Endothelial cell of umbilical vein (primary cell): ENCODE measurements at regions not wholly inside any gene's neighbourhood (a gene's known extent, or its start where the extent isn't known, plus 50 kb on each side); places are given as distances from the start of the nearest gene placed in this dataset.

Source experiments
- BruUV-seq: library from RNA; stranded (reverse); fragments of 400-500 nt; replicated peaks from 2 replicates; lab custom pipeline; 2021; lab: Mats Ljungman, UMichigan
- CTCF ChIA-PET: fragments of 300-600, 350-600 bp; sonication (Branson Sonifier 250); formaldehyde crosslinking; loops from one replicate; lab custom pipeline; 2021; ENCODE audit warnings: antibody characterized with exemption, inconsistent platforms; lab: Charles Lee
- POLR2A ChIA-PET: fragments of 300-600, 350-600 bp; sonication (Branson Sonifier 250); formaldehyde crosslinking; loops from one replicate; lab custom pipeline; 2021; ENCODE audit warnings: antibody characterized with exemption, inconsistent platforms; lab: Charles Lee
- DNase-seq: peaks from one replicate; pipeline ENCODE4 v3.0.0-alpha.2; 2011; ENCODE audit warnings: low read depth, low spot score
- FAIRE-seq: peaks from 2 replicates; lab custom pipeline; 2011; peaks lifted over from hg19 to GRCh38; lab: Jason Lieb, UNC
- H2AFZ ChIP-seq: 2 replicates; pipeline ENCODE4 v1.6.0; 2012; ENCODE audit warnings: low read depth, low read length, control low read depth, inconsistent platforms
- H3K27ac ChIP-seq: 2 replicates; pipeline ENCODE4 v1.5.1; 2011; ENCODE audit warnings: low read depth, mild to moderate bottlenecking, control low read depth, low read length, moderate library complexity; ENCODE audit not compliant: insufficient read depth
- H3K27me3 ChIP-seq, 2 experiments: 2 replicates each; pipeline versions ENCODE4 v1.6.0 to v1.6.1; 2011; ENCODE audit warnings: low read length in 2 of 2, mixed read lengths in 1 of 2; ENCODE audit not compliant: control insufficient read depth in 2 of 2, insufficient read depth in 2 of 2
- H3K36me3 ChIP-seq, 2 experiments: 2 replicates in 1 of 2; 3 replicates in 1 of 2; pipeline ENCODE4 v1.5.1; 2011; ENCODE audit warnings: low read length in 2 of 2, mild to moderate bottlenecking in 1 of 2, moderate library complexity in 1 of 2; ENCODE audit not compliant: control insufficient read depth in 2 of 2, insufficient read depth in 2 of 2; ENCODE audit errors: extremely low read depth in 1 of 2
- H3K4me1 ChIP-seq: 3 replicates; pipeline ENCODE4 v1.5.1; 2011; ENCODE audit warnings: mild to moderate bottlenecking, low read length; ENCODE audit not compliant: control insufficient read depth, insufficient read depth; ENCODE audit errors: extremely low read depth
- H3K4me2 ChIP-seq: 2 replicates; pipeline ENCODE4 v1.6.1; 2011; ENCODE audit warnings: low read length, control low read depth, mixed read lengths; ENCODE audit not compliant: insufficient read depth
- H3K4me3 ChIP-seq, 3 experiments: fragments of 200-600 bp in 1 of 3; sonication (generic), shearing (Covaris generic) in 1 of 3; replicated peaks in 1 of 3; 2 replicates each; pipeline ENCODE4 v1.5.1; 2011 to 2016; ENCODE audit warnings: control low read depth in 3 of 3, low read length in 3 of 3, mild to moderate bottlenecking in 2 of 3, inconsistent platforms in 1 of 3, low read depth in 1 of 3, moderate library complexity in 1 of 3; ENCODE audit not compliant: insufficient read depth in 1 of 3
- H3K79me2 ChIP-seq: 2 replicates; pipeline ENCODE4 v1.6.0; 2012; ENCODE audit warnings: low read length, inconsistent platforms; ENCODE audit not compliant: control insufficient read depth, insufficient read depth
- H3K9ac ChIP-seq: replicated peaks from 2 replicates; pipeline ENCODE3; 2011; ENCODE audit warnings: low read length, control low read depth; ENCODE audit not compliant: insufficient read depth; ENCODE audit errors: extremely low read depth
- H3K9me1 ChIP-seq: replicated peaks from 3 replicates; pipeline ENCODE4 v1.6.0; 2011; ENCODE audit warnings: mild to moderate bottlenecking, low read length; ENCODE audit not compliant: control insufficient read depth, insufficient read depth; ENCODE audit errors: extremely low read depth
- H3K9me3 ChIP-seq: replicated peaks from 2 replicates; pipeline ENCODE4 v1.5.1; 2012; ENCODE audit warnings: low read length, inconsistent platforms; ENCODE audit not compliant: control insufficient read depth, insufficient read depth
- H4K20me1 ChIP-seq: replicated peaks from 2 replicates; pipeline ENCODE3; 2011; ENCODE audit warnings: mild to moderate bottlenecking, low read length; ENCODE audit not compliant: control insufficient read depth, insufficient read depth; ENCODE audit errors: extremely low read depth
- CTCF ChIP-seq, 2 donors: IDR thresholded peaks; 1 replicate in 1 of 2; 2 replicates in 1 of 2; pipeline ENCODE4 v1.5.1; 2011; ENCODE audit warnings: low read length in 2 of 2, mild to moderate bottlenecking in 2 of 2, moderate library complexity in 2 of 2, control low read depth in 1 of 2, inconsistent platforms in 1 of 2, low read depth in 1 of 2; ENCODE audit not compliant: insufficient read depth in 1 of 2; ENCODE audit errors: extremely low read depth in 1 of 2
- EZH2 ChIP-seq: IDR thresholded peaks from 2 replicates; pipeline ENCODE4 v1.6.1; 2012; ENCODE audit warnings: borderline replicate concordance, low read depth, mild to moderate bottlenecking, moderate library complexity, low read length, inconsistent platforms; ENCODE audit not compliant: severe bottlenecking
- FOS ChIP-seq: IDR thresholded peaks from 2 replicates; pipeline ENCODE4 v1.6.1; 2011; ENCODE audit warnings: mild to moderate bottlenecking, low read length, moderate library complexity, borderline replicate concordance; ENCODE audit not compliant: insufficient read depth
- GATA2 ChIP-seq: IDR thresholded peaks from 2 replicates; pipeline ENCODE4 v1.7.0; 2011; ENCODE audit warnings: low read depth, mild to moderate bottlenecking, moderate library complexity, mixed read lengths, low read length; ENCODE audit not compliant: insufficient read length, insufficient read depth
- JUN ChIP-seq: IDR thresholded peaks from 2 replicates; pipeline ENCODE4 v1.6.1; 2011; ENCODE audit warnings: borderline replicate concordance, low read depth; ENCODE audit not compliant: insufficient read length, insufficient read depth
- MAX ChIP-seq: IDR thresholded peaks from 2 replicates; pipeline ENCODE4 v1.6.1; 2011; ENCODE audit not compliant: insufficient read depth, insufficient read length
- MYC ChIP-seq: IDR thresholded peaks from one replicate; pipeline ENCODE4 v1.6.1; 2011; ENCODE audit warnings: mild to moderate bottlenecking, low read depth, low read length
- POLR2A ChIP-seq: IDR thresholded peaks from 2 replicates; pipeline ENCODE4 v1.6.1; 2012; ENCODE audit warnings: low read depth, mild to moderate bottlenecking, control low read depth, low read length
- POLR2AphosphoS5 ChIP-seq: IDR thresholded peaks from 2 replicates; pipeline ENCODE4 v1.6.1; 2012; ENCODE audit warnings: low read depth, mild to moderate bottlenecking, control low read depth, low read length, moderate library complexity; ENCODE audit not compliant: insufficient read depth
- dilution Hi-C: fragments of 300-500 bp; cut with MboI; formaldehyde crosslinking; loops from one replicate; pipeline ENCODE4 v1.15.0; 2019; ENCODE audit warnings: low sequenced_read_pairs; ENCODE audit not compliant: extremely low pct_ligation_motif_present
- intact Hi-C: fragments of 100-400 bp; cut with micrococcal nuclease; formaldehyde crosslinking; loops from one replicate; pipeline ENCODE4 v1.10.0; 2022

- H3K36me3 ChIP-seq, result no peaks in the 10 kb centered on the region
- H3K27ac ChIP-seq, result no peak overlapping the region
- intact Hi-C loops (no loop called here), dilution Hi-C loops (no loop called here)
- H3K4me3 ChIP-seq, result no peak overlapping the region
- no peak for DNase-seq
- no peaks in the 10 kb centered on the region for H3K4me1 ChIP-seq
- H3K9me1 ChIP-seq, result no peaks in the 10 kb centered on the region
- no peak overlapping the region for H2AFZ ChIP-seq
- ChIA-PET POLR2A (no interaction called here), CTCF (interaction anchor here (0.8 to 1.4 kb wide), 2 partner anchors 113 to 212 kb away, joined by 3 to 5 read pairs; no protein-coding TSS in a partner anchor)
- no peaks in the 10 kb centered on the region for H4K20me1 ChIP-seq
- H3K4me2 ChIP-seq, result no peak overlapping the region
- no peak overlapping the region for H3K9ac ChIP-seq
- FAIRE-seq, result no peak
- TF ChIP-seq JUN, result no peak
- TF ChIP-seq CTCF (IDR thresholded peaks at IDR 0.05; ENCODE audit: extremely low read depth in 1 of 2, insufficient read depth in 1 of 2, low read depth in 1 of 2, low read length in 2 of 2), result no peak
- no peak for TF ChIP-seq GATA2
- no peak for TF ChIP-seq EZH2
- no peak for TF ChIP-seq POLR2A
- TF ChIP-seq FOS, result no peak
- TF ChIP-seq POLR2AphosphoS5, result no peak
- no peak for TF ChIP-seq MYC
- TF ChIP-seq MAX, result no peak
- no peaks in the 10 kb centered on the region for H3K79me2 ChIP-seq
- BruUV-seq, result no TSS peak
- H3K9me3 ChIP-seq, result no peaks in the 10 kb centered on the region
- H3K27me3 ChIP-seq, result peaks cover 0 to 5% of the 10 kb centered on the region in 2 experiments
Observed at GRCh38 chr3:28780480-28780879, 431.9 kb upstream of the AZI2 start.
